Kidney (tissue), 13 donors: ENCODE measurements at regions not wholly inside any gene's neighbourhood (a gene's known extent, or its start where the extent isn't known, plus 50 kb on each side); places are given as distances from the start of the nearest gene placed in this dataset.
"Not testable (repeated sequence)": the region's sequence is repeated elsewhere in the genome, so short reads cannot be mapped to it uniquely, and the experiment has no call there.

Experiments used
- DNase-seq, 5 donors: peaks; one replicate each; pipeline ENCODE4 v3.0.0-alpha.2; 2013 to 2020
- FAIRE-seq: peaks from 2 replicates; lab custom pipeline; 2012; peaks lifted over from hg19 to GRCh38; lab: Jason Lieb, UNC
- H3K27ac ChIP-seq, 2 donors: one replicate each; pipeline ENCODE4 v1.7.0; 2013; ENCODE audit warnings: low read depth in 2 of 2, low read length in 2 of 2, inconsistent platforms in 1 of 2
- H3K27me3 ChIP-seq: one replicate; pipeline ENCODE4 v1.7.1; 2013; ENCODE audit warnings: low read length, inconsistent platforms; ENCODE audit not compliant: control insufficient read depth, insufficient read depth
- H3K36me3 ChIP-seq, 3 donors: one replicate each; pipeline versions ENCODE4 v1.7.0 to v1.7.1; 2013; ENCODE audit warnings: low read length in 3 of 3, control low read depth in 1 of 3, inconsistent platforms in 1 of 3; ENCODE audit not compliant: insufficient read depth in 3 of 3, control insufficient read depth in 2 of 3
- H3K4me1 ChIP-seq, 3 donors: one replicate each; pipeline versions ENCODE4 v1.7.0 to v1.7.1; 2013; ENCODE audit warnings: low read length in 3 of 3, inconsistent platforms in 1 of 3, low read depth in 1 of 3; ENCODE audit not compliant: control insufficient read depth in 2 of 3, insufficient read depth in 2 of 3
- H3K4me3 ChIP-seq, 3 donors: one replicate each; pipeline versions ENCODE4 v1.7.0 to v1.8.1; 2013; ENCODE audit warnings: low read length in 3 of 3, control low read depth in 1 of 3, inconsistent platforms in 1 of 3
- H3K9ac ChIP-seq, 3 donors: one replicate each; pipeline versions ENCODE4 v1.7.0 to v1.7.1; 2013; ENCODE audit warnings: low read length in 3 of 3, control low read depth in 1 of 3, inconsistent platforms in 1 of 3
- H3K9me3 ChIP-seq, 3 donors: one replicate each; pipeline versions ENCODE4 v1.7.0 to v1.7.1; 2013; ENCODE audit warnings: low read length in 3 of 3, control low read depth in 1 of 3, inconsistent platforms in 1 of 3; ENCODE audit not compliant: control insufficient read depth in 2 of 3, insufficient read depth in 1 of 3
- CTCF ChIP-seq: IDR thresholded peaks from 3 replicates; pipeline ENCODE4 v1.5.1; 2012; ENCODE audit warnings: mild to moderate bottlenecking, moderate library complexity, borderline replicate concordance; ENCODE audit not compliant: insufficient read depth; ENCODE audit errors: extremely low read depth
- intact Hi-C: fragments of 100-400 bp; cut with DNase I; formaldehyde crosslinking; loops from one replicate; pipeline ENCODE4 v1.11.1; 2022
- donor health status: control.
- donor health status: control.
- donor health status: control.
- donor health status: control.
- donor health status: control.
- donor health status: DM: yes; HTN: yes; CAD: no.
- donor health status: Normal renal cell carcinoma (clear cell type).

GRCh38 chr6:144566868-144567615 is 281.9 kb downstream of the UTRN start:
- Histone ChIP-seq H3K27ac (no peak overlapping the region), H3K36me3 (peaks cover 0 to 2% (median 0%) of the 10 kb centered on the region in 3 donors), H3K4me3 (no peak overlapping the region), H3K27me3 (no peaks in the 10 kb centered on the region), H3K4me1 (no peaks in the 10 kb centered on the region), H3K9me3 (no peaks in the 10 kb centered on the region), H3K9ac (no peak overlapping the region)
- DNase-seq (no peak), FAIRE-seq (no peak)
- intact Hi-C loops = no loop called here
- no peak for TF ChIP-seq CTCF

- FAIRE-seq (no peak), DNase-seq (no peak)
- intact Hi-C loops = no loop called here
- TF ChIP-seq CTCF = no peak
- Histone ChIP-seq H3K4me3 (no peak overlapping the region), H3K27ac (no peak overlapping the region), H3K27me3 (no peaks in the 10 kb centered on the region), H3K36me3 (peaks cover 0 to 2% (median 0%) of the 10 kb centered on the region in 3 donors), H3K9me3 (no peaks in the 10 kb centered on the region), H3K9ac (no peak overlapping the region), H3K4me1 (no peaks in the 10 kb centered on the region)
Measured at GRCh38 chr6:144568241-144568640, 283.1 kb downstream of the UTRN start.

- H3K4me1 ChIP-seq, H3K9ac ChIP-seq, H3K4me3 ChIP-seq, H3K36me3 ChIP-seq, H3K9me3 ChIP-seq, H3K27ac ChIP-seq, FAIRE-seq, H3K27me3 ChIP-seq, DNase-seq, intact Hi-C loops: not testable (repeated sequence)
Measured at GRCh38 chr6:144572541-144572940, 287.4 kb downstream of the UTRN start.

- no peak overlapping the region for H3K9ac ChIP-seq
- H3K9me3 ChIP-seq = no peaks in the 10 kb centered on the region
- peaks cover 0 to 5% (median 2%) of the 10 kb centered on the region in 3 donors for H3K36me3 ChIP-seq
- DNase-seq (no peak), FAIRE-seq (no peak)
- no peaks in the 10 kb centered on the region for H3K4me1 ChIP-seq
- no peak overlapping the region for H3K4me3 ChIP-seq
- H3K27ac ChIP-seq = no peak overlapping the region
- TF ChIP-seq CTCF = no peak
- no peaks in the 10 kb centered on the region for H3K27me3 ChIP-seq
- intact Hi-C loops = no loop called here
Measured at GRCh38 chr6:144574796-144575195, 289.7 kb downstream of the UTRN start.
